PC-9 (cell line): ENCODE measurements at regions not wholly inside any gene's neighbourhood (a gene's known extent, or its start where the extent isn't known, plus 50 kb on each side); places are given as distances from the start of the nearest gene placed in this dataset.
"Not testable (repeated sequence)": the region's sequence is repeated elsewhere in the genome, so short reads cannot be mapped to it uniquely, and the experiment has no call there.

Source experiments
- BruUV-seq: library from RNA; stranded (reverse); fragments of 400-500 nt; replicated peaks from 2 replicates; lab custom pipeline; 2021; lab: Mats Ljungman, UMichigan
- CTCF ChIA-PET: fragments of 300-600 bp; sonication (Branson Sonifier 250); formaldehyde crosslinking; loops from one replicate; lab custom pipeline; 2022; ENCODE audit warnings: antibody characterized with exemption; lab: Charles Lee
- POLR2A ChIA-PET: fragments of 300-600 bp; sonication (Branson Sonifier 250); formaldehyde crosslinking; loops from one replicate; lab custom pipeline; 2022; ENCODE audit warnings: antibody characterized with exemption; ENCODE audit not compliant: unreplicated experiment; lab: Charles Lee
- DNase-seq, 2 experiments: peaks; one replicate each; pipeline versions ENCODE4 v3.0.0 to v3.0.0-alpha.2; 2015 to 2022; ENCODE audit warnings: mixed read lengths in 1 of 2
- H2AFZ ChIP-seq: fragments of 200-600 bp; sonication (generic); 2 replicates; pipeline ENCODE4 v1.8.1; 2017; ENCODE audit warnings: antibody characterized with exemption
- H3F3A ChIP-seq: fragments of 200-600 bp; sonication (generic); 2 replicates; pipeline ENCODE4 v1.8.1; 2017; ENCODE audit warnings: antibody characterized with exemption, mild to moderate bottlenecking, low read depth; ENCODE audit not compliant: insufficient read depth
- H3K27ac ChIP-seq: fragments of 200-600 bp; sonication (generic); 2 replicates; pipeline ENCODE4 v1.6.1; 2016; ENCODE audit warnings: mixed run types
- H3K27me3 ChIP-seq: fragments of 200-600 bp; sonication (generic); 2 replicates; pipeline ENCODE4 v1.6.1; 2016; ENCODE audit warnings: low read depth, mixed run types; ENCODE audit not compliant: insufficient read depth
- H3K36me3 ChIP-seq: fragments of 200-600 bp; sonication (generic); 2 replicates; pipeline ENCODE4 v1.6.1; 2016; ENCODE audit warnings: low read depth, mixed run types
- H3K4me1 ChIP-seq: fragments of 200-600 bp; sonication (generic); replicated peaks from 2 replicates; pipeline ENCODE4 v1.6.1; 2016; ENCODE audit warnings: mixed run types; ENCODE audit not compliant: insufficient read depth
- H3K4me2 ChIP-seq: fragments of 200-600 bp; sonication (generic); 2 replicates; pipeline ENCODE4 v1.6.1; 2017; ENCODE audit warnings: mixed run types
- H3K4me3 ChIP-seq: fragments of 200-600 bp; sonication (generic); 2 replicates; pipeline ENCODE4 v1.6.1; 2016; ENCODE audit warnings: mixed run types
- H3K79me2 ChIP-seq: fragments of 200-600 bp; sonication (generic); 2 replicates; pipeline ENCODE4 v1.6.1; 2017; ENCODE audit warnings: low read depth, mixed run types
- H3K9me2 ChIP-seq: fragments of 200-600 bp; sonication (generic); 2 replicates; pipeline ENCODE4 v1.8.1; 2017; ENCODE audit warnings: mild to moderate bottlenecking; ENCODE audit not compliant: insufficient read depth
- H3K9me3 ChIP-seq: fragments of 200-600 bp; sonication (generic); 2 replicates; pipeline ENCODE4 v1.8.1; 2016; ENCODE audit warnings: low read depth; ENCODE audit not compliant: insufficient read depth
- H4K20me1 ChIP-seq: fragments of 200-600 bp; sonication (generic); 2 replicates; pipeline ENCODE4 v1.8.1; 2017; ENCODE audit not compliant: insufficient read depth
- EZH2 ChIP-seq: fragments of 200-600 bp; sonication (generic); IDR thresholded peaks from 2 replicates; pipeline ENCODE4 v1.8.0; 2017; ENCODE audit warnings: antibody characterized with exemption, low read depth
- intact Hi-C: fragments of 100-400 bp; cut with micrococcal nuclease; formaldehyde crosslinking; loops from one replicate; pipeline ENCODE4 v1.10.0; 2022; ENCODE audit not compliant: unreplicated experiment
- TF ChIP-seq, protein P1 (sequence below): fragments of 200-600 bp; sonication (generic); conservative IDR thresholded peaks from 2 replicates; pipeline ENCODE4 v1.6.1; 2017; ENCODE audit warnings: mixed run types, antibody characterized with exemption, mild to moderate bottlenecking, moderate library complexity

DNA sequence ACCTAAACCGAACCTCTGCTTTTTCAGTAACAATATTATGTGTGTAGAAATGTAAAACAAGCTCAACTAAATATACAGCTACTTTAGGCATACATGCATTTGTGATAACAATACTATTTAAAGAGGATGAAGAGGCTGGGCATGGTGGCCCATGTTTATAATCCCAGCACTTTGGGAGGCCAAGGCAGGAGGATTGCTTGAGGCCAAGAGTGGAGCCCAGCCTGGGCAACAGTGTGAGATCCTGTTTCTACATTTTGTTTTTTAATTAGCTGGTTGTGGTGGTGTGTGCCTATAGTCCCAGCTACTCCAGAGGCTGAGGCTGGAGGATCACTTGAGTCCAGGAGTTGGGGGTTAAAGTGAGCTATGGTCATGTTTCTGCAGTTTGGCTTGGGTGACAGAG lies 73.6 kb upstream of the LYPLAL1 start:
- DNase-seq, result no peak
- intact Hi-C loops, result no loop called here
- Histone ChIP-seq H3K9me2 (peaks cover 4% of the 10 kb centered on the region; the same call in 1 of the 2 replicates), H3F3A (no peaks in the 10 kb centered on the region), H2AFZ (no peak overlapping the region), H3K4me2 (no peak overlapping the region), H3K27me3 (no peaks in the 10 kb centered on the region), H4K20me1 (no peaks in the 10 kb centered on the region), H3K4me1 (no peaks in the 10 kb centered on the region), H3K9me3 (no peaks in the 10 kb centered on the region; the same call in 1 of the 2 replicates), H3K36me3 (no peaks in the 10 kb centered on the region), H3K4me3 (no peak overlapping the region), H3K79me2 (no peaks in the 10 kb centered on the region), H3K27ac (no peak overlapping the region)
- POLR2A ChIA-PET, result interaction anchor here (0.6 kb wide), 1 partner anchor 624 kb away, joined by 4 read pairs; no protein-coding TSS in a partner anchor
- CTCF ChIA-PET, result no interaction called here
- TF ChIP-seq EZH2, result no peak
- TF ChIP-seq, protein P1, sequence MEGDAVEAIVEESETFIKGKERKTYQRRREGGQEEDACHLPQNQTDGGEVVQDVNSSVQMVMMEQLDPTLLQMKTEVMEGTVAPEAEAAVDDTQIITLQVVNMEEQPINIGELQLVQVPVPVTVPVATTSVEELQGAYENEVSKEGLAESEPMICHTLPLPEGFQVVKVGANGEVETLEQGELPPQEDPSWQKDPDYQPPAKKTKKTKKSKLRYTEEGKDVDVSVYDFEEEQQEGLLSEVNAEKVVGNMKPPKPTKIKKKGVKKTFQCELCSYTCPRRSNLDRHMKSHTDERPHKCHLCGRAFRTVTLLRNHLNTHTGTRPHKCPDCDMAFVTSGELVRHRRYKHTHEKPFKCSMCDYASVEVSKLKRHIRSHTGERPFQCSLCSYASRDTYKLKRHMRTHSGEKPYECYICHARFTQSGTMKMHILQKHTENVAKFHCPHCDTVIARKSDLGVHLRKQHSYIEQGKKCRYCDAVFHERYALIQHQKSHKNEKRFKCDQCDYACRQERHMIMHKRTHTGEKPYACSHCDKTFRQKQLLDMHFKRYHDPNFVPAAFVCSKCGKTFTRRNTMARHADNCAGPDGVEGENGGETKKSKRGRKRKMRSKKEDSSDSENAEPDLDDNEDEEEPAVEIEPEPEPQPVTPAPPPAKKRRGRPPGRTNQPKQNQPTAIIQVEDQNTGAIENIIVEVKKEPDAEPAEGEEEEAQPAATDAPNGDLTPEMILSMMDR, result no peak
- no TSS peak for BruUV-seq

DNA sequence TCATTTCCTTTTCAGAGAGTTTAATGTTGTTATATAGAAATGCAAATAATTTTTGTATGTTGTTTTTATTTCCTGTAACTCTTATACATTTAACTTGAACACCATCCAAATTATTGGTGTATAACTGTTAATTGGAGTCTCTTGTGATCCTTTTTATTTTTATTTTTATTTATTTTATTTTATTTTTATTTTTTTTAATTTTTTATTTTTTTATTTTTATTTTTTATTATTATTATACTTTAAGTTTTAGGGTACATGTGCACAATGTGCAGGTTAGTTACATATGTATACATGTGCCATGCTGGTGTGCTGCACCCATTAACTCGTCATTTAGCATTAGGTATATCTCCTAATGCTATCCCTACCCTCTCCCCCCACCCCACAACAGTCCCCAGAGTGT lies 71.2 kb upstream of the LYPLAL1 start:
- H3K27me3 ChIP-seq, BruUV-seq, H4K20me1 ChIP-seq, H3F3A ChIP-seq, intact Hi-C loops, H2AFZ ChIP-seq, H3K27ac ChIP-seq, H3K9me2 ChIP-seq, CTCF ChIA-PET, H3K4me2 ChIP-seq, H3K4me1 ChIP-seq, H3K9me3 ChIP-seq, H3K79me2 ChIP-seq, H3K36me3 ChIP-seq, DNase-seq, H3K4me3 ChIP-seq, POLR2A ChIA-PET: not testable (repeated sequence)

DNA sequence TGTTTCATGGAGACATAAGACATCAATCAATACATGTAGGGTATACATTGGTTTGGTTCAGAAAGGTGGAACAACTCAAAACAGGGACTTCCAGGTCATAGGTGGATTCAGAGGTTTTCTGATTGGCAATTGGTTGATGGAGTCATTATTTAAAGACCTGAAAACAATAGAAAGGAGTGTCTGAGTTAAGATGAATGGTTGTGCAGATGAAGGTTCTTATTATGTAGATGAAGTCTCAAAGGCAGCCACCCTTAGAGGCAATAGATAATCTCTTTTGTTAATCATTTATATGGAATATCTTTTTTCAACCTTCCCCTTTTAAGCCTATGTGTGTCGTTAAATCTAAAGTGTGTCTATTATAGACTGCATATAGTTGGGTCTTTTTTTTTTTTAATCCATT lies 67.8 kb upstream of the LYPLAL1 start:
- Histone ChIP-seq H3K4me3 (no peak overlapping the region), H3K4me2 (no peak overlapping the region), H3K27ac (no peak overlapping the region), H3K9me2 (no peaks in the 10 kb centered on the region), H3K27me3 (no peaks in the 10 kb centered on the region), H3K36me3 (no peaks in the 10 kb centered on the region), H3K9me3 (0 out of 2 replicates have a peak, but pooled peaks cover 4% of the 10 kb centered on the region), H4K20me1 (no peaks in the 10 kb centered on the region), H3F3A (no peaks in the 10 kb centered on the region), H2AFZ (no peak overlapping the region), H3K79me2 (no peaks in the 10 kb centered on the region), H3K4me1 (no peaks in the 10 kb centered on the region)
- no peak for TF ChIP-seq EZH2
- TF ChIP-seq, protein P1, result no peak
- BruUV-seq, result no TSS peak
- DNase-seq, result no peak
- ChIA-PET POLR2A (no interaction called here), CTCF (no interaction called here)
- intact Hi-C loops, result no loop called here

DNA sequence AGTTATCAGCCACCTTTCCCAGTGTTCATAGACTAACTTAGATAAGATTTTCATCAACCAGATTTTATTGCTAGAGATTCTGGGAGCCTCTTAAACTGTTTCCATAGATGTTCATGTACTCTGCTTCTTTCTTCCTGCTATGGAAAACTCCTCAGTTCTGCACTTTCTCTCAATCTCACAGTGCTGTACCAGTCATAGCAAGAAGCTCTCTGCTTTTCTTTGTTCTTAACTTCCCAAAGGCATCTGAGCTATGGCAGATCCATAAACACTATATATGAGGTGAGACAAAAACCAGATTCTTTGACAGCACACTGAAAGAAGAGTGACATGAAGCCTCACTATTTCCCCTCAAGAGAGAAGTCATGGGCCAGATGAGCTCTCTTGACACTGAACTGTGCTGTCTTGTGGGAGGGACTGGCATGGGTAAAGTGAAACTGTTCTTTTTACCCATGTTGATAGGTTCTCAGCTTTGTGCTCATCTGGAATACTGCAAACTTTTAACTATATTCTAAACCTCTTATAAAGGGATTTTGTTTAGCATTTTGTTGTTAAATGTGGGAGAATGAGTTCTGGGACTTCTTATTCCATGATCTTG lies 64.2 kb upstream of the LYPLAL1 start:
- Histone ChIP-seq H3K9me2 (no peaks in the 10 kb centered on the region), H3K4me3 (no peak overlapping the region), H3K4me2 (no peak overlapping the region), H3K27me3 (no peaks in the 10 kb centered on the region), H3F3A (no peaks in the 10 kb centered on the region), H4K20me1 (no peaks in the 10 kb centered on the region), H3K27ac (no peak overlapping the region), H3K4me1 (no peaks in the 10 kb centered on the region), H3K79me2 (no peaks in the 10 kb centered on the region), H3K9me3 (0 out of 2 replicates have a peak, but pooled peaks cover 4% of the 10 kb centered on the region), H3K36me3 (no peaks in the 10 kb centered on the region), H2AFZ (no peak overlapping the region)
- no TSS peak for BruUV-seq
- ChIA-PET POLR2A (interaction anchor here (0.9 kb wide), 1 partner anchor 60 kb away, joined by 3 read pairs; no protein-coding TSS in a partner anchor), CTCF (no interaction called here)
- DNase-seq, result no peak
- intact Hi-C loops, result no loop called here
- TF ChIP-seq, protein P1, result no peak
- TF ChIP-seq EZH2, result no peak
